LNCaP clone FGC (cell line): ENCODE measurements at regions not wholly inside any gene's neighbourhood (a gene's known extent, or its start where the extent isn't known, plus 50 kb on each side); places are given as distances from the start of the nearest gene placed in this dataset.

Experiments used
- DNase-seq: peaks from one replicate; pipeline ENCODE4 v3.0.0-alpha.2; 2011; ENCODE audit warnings: low read depth
- H3K4me3 ChIP-seq: 2 replicates; pipeline ENCODE4 v1.5.1; 2011; ENCODE audit warnings: mild to moderate bottlenecking, low read depth, low read length, control low read depth
- TF ChIP-seq, protein P1 (sequence below): IDR thresholded peaks from 2 replicates; pipeline ENCODE4 v1.5.1; 2012; ENCODE audit warnings: mild to moderate bottlenecking; ENCODE audit not compliant: control insufficient read depth, insufficient read depth; ENCODE audit errors: extremely low read depth

DNA sequence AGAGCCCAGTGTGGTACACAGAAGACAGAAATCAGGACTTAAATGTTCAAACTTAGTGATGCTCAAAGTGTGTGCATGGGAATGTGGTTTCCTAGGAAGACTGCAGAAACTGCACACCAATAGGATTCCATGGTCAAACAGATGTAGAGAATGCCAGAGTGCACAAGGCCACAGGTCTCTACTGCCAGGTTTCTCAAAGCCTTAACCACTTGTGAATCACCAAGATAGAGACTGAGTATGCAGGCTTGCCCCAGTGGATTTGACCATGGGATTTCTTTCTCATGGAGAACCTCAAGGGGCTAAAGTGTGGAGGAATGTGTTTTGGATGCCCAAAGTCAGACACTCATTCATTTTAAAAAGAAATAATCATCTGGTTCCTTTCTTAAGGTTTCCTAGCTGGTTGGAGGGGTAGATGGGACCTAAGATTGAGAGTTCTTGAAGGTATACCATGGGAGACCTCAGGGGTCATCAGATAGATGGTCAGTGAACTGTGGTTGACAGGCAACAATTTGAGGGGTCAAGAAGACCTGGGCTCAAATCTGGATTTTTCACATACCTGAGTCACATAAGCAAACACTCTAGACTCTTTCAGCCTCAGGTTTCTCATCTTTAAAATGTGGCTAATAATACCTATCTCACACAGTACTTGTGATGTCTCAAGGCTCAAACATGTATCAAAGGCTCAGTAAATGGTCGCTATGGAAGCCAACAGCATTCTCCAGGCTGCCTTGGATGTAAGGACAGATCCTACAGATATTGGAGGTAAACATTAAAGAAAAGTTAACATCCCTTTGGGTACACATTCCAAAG is 81.1 kb downstream of the BOD1 start:
- DNase-seq = no peak
- TF ChIP-seq, protein P1, sequence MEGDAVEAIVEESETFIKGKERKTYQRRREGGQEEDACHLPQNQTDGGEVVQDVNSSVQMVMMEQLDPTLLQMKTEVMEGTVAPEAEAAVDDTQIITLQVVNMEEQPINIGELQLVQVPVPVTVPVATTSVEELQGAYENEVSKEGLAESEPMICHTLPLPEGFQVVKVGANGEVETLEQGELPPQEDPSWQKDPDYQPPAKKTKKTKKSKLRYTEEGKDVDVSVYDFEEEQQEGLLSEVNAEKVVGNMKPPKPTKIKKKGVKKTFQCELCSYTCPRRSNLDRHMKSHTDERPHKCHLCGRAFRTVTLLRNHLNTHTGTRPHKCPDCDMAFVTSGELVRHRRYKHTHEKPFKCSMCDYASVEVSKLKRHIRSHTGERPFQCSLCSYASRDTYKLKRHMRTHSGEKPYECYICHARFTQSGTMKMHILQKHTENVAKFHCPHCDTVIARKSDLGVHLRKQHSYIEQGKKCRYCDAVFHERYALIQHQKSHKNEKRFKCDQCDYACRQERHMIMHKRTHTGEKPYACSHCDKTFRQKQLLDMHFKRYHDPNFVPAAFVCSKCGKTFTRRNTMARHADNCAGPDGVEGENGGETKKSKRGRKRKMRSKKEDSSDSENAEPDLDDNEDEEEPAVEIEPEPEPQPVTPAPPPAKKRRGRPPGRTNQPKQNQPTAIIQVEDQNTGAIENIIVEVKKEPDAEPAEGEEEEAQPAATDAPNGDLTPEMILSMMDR = no peak
- H3K4me3 ChIP-seq = no peak overlapping the region

DNA sequence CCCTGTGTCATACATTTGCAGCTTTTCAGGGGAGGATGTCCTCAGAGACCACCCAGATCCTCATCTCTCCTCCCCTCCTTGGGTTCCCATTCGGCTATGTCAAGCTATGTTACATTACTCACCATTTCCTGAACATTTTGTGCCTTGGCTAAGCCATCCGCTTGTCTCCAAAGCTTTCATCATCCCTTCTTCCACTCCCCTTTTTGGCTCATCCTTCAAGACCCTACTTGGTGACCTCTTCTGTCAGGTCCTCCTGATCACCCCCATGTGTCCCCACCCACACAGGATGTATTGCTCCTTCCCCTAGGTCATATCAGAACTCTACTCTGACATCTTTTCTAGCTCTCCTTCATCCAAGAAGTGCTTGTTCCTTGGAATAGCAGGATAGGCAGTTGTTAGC is 81.8 kb downstream of the BOD1 start:
- no peak for DNase-seq
- TF ChIP-seq, protein P1 = no peak
- H3K4me3 ChIP-seq = no peak overlapping the region

DNA sequence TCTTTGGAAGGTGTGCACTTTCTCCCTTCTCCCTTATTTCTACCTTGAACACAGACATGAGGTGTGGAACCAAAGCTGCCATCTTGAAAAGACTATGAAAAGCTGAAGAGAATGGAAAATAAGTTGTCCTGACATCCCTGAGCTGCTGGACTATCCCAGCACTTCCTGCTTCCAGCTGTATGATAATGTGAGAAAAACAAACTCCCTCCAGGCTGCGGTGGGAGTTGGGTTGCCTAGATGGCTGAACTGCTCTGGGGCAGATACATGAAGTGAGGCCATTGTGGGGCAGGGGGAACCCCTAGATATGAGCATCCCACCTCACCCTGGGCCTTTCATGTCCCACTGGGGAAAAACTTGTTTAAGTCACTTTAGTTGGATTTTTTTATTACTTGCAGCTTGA is 82.4 kb downstream of the BOD1 start:
- no peak overlapping the region for H3K4me3 ChIP-seq
- TF ChIP-seq, protein P1 = no peak
- DNase-seq = no peak

DNA sequence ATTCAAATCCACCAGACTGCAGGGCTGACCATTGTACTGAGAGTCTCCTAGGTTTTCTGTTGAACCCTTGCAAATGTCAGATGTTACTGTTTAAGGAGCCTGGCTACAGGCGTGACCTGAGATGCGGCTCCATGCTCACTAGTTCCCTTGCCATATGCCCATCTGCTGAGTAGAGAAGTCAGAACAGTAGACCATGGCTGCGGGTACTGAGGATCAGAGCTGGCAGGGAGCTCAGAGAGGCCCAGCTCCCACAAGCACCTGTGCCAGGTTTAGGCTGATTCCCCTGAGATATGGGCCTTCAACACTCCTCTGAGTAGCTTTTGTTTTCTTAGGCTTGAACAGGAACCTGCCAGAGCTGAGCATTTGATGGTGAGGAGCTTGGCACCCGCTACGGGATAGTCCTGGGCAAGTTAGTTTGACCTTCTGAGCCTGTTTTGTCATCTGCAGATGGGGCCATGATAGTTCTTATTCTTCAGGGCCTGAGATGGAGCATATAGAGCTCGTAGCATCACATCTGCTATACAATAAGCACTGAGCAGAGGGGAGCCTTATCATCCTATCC is 83.7 kb downstream of the BOD1 start:
- TF ChIP-seq, protein P1 = no peak
- DNase-seq = no peak
- H3K4me3 ChIP-seq = no peak overlapping the region

DNA sequence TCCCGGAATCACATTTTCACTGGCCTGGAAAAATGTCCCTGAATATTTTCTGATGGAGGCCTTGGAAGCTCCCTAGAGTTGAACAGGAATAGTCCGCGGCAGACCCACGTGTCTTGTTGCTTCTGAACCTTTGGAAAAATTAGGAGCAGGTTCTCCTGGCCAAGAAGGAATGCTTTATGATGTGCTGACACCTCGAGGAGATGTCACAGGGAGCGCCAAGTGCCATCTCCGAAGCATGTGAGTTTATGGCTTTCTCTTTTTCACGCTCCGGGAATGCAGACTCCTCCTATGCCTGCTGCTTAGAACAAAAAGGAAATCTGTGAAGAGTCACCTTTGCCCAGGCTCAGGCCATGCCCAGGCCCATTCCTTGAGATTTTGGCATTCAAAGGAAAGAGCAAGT is 84.6 kb downstream of the BOD1 start:
- TF ChIP-seq, protein P1 = no peak
- no peak overlapping the region for H3K4me3 ChIP-seq
- DNase-seq = no peak

DNA sequence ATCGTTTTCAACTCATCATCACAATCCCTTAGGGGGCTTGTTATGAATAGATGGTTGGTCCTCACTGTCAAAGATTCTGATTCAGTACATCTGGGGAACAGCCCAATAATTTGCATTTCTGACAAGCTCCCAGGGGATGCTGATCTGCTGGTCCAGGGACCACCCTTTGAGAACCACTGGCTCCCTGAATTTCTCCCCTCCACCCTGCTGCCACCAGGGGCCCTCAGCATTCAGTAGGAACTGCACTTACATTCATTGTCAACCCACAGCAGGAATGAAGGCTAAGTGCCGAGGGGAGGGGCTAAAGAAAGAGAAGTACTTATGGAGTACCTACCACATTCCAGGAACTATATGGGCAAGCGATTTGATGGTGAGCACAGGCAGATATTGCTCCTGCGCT is 85.9 kb downstream of the BOD1 start:
- TF ChIP-seq, protein P1 = no peak
- DNase-seq = no peak
- no peak overlapping the region for H3K4me3 ChIP-seq
